ENCODE measurements at regions not wholly inside any gene's neighbourhood (a gene's known extent, or its start where the extent isn't known, plus 50 kb on each side); places are given as distances from the start of the nearest gene placed in this dataset.

GRCh38 chr20:55116598-55116997 is 641.2 kb downstream of the DOK5 start:
- intact Hi-C loops (cut with micrococcal nuclease; ENCODE audit: unreplicated experiment), result no loop called here
- no peak for DNase-seq
- no peak overlapping the region for H2AFZ ChIP-seq
- ChIA-PET CTCF (no interaction called here), POLR2A (ENCODE audit: unreplicated experiment) (no interaction called here)
- no peaks in the 10 kb centered on the region for H3F3A ChIP-seq (ENCODE audit: insufficient read depth, low read depth)
- H3K4me3 ChIP-seq, result no peak overlapping the region
- H3K27me3 ChIP-seq (ENCODE audit: insufficient read depth, low read depth), result no peaks in the 10 kb centered on the region
- H3K4me1 ChIP-seq (replicated peaks; ENCODE audit: insufficient read depth), result no peaks in the 10 kb centered on the region
- no peak overlapping the region for H3K4me2 ChIP-seq
- no peaks in the 10 kb centered on the region for H4K20me1 ChIP-seq (ENCODE audit: insufficient read depth)
- H3K79me2 ChIP-seq (ENCODE audit: low read depth), result no peaks in the 10 kb centered on the region
- H3K9me2 ChIP-seq (ENCODE audit: insufficient read depth), result no peaks in the 10 kb centered on the region
- TF ChIP-seq CTCF (conservative IDR thresholded peaks at IDR 0.05) (no peak), EZH2 (IDR thresholded peaks at IDR 0.05; ENCODE audit: low read depth) (no peak)
- no peaks in the 10 kb centered on the region for H3K9me3 ChIP-seq (ENCODE audit: insufficient read depth, low read depth)
- no peaks in the 10 kb centered on the region for H3K36me3 ChIP-seq (ENCODE audit: low read depth)
- no peak overlapping the region for H3K27ac ChIP-seq
- no TSS peak for BruUV-seq (replicated peaks)

DNA sequence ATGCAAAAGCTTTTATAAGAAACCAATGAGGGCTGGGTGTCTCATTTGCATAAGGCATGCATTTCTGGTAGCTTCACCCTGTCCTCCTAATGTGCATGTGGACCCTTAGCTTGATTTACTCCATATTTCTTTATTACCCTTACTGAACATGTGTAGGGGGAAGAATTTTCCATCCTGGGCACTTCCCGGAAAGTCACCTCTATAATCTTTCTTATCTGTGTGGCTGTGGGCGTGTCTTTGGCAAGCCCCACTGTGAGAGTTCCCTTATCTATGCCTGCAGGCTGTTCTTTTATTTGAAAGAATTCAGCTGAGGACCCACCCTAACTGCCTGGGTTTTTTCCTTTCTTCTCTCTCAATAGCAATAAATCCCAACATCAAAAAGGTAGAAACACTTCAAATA is 627.8 kb downstream of the DOK5 start:
- Histone ChIP-seq H3K9me3 (ENCODE audit: insufficient read depth, low read depth) (no peaks in the 10 kb centered on the region), H3K79me2 (ENCODE audit: low read depth) (no peaks in the 10 kb centered on the region), H3K4me1 (replicated peaks; ENCODE audit: insufficient read depth) (no peaks in the 10 kb centered on the region), H3K4me3 (no peak overlapping the region), H3K27me3 (ENCODE audit: insufficient read depth, low read depth) (peaks cover 4% of the 10 kb centered on the region; the same call in 1 of the 2 replicates), H4K20me1 (ENCODE audit: insufficient read depth) (no peaks in the 10 kb centered on the region; the same call in 1 of the 2 replicates), H2AFZ (no peak overlapping the region), H3K27ac (no peak overlapping the region), H3K4me2 (no peak overlapping the region), H3K9me2 (ENCODE audit: insufficient read depth) (no peaks in the 10 kb centered on the region), H3K36me3 (ENCODE audit: low read depth) (no peaks in the 10 kb centered on the region), H3F3A (ENCODE audit: insufficient read depth, low read depth) (no peaks in the 10 kb centered on the region)
- CTCF ChIA-PET, result no interaction called here
- no TSS peak for BruUV-seq (replicated peaks)
- POLR2A ChIA-PET (ENCODE audit: unreplicated experiment), result no interaction called here
- DNase-seq, result no peak
- TF ChIP-seq EZH2 (IDR thresholded peaks at IDR 0.05; ENCODE audit: low read depth) (no peak), CTCF (conservative IDR thresholded peaks at IDR 0.05) (no peak)
- intact Hi-C loops (cut with micrococcal nuclease; ENCODE audit: unreplicated experiment), result no loop called here

DNA sequence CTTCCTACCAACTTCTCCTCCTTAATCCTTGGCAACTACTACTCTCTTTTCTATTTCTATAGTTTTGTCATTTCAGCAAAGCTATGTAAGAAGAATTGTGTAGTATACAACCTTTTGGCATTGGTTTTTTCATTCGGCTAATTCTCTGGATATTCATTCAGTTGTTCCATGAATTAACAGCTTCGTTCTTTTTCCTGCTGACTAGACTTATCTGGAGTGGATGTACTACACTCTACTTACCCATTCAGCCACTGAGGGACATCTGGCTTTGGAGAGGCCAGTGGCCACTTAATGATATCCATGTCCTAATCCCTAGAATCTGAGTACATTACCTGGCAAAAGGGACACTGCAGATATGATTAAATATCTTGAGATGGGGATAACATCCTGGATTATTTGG is 623.9 kb downstream of the DOK5 start:
- H2AFZ ChIP-seq, result no peak overlapping the region
- no peak for DNase-seq
- H3K27me3 ChIP-seq (ENCODE audit: insufficient read depth, low read depth), result peaks cover 8% of the 10 kb centered on the region; the same call in 1 of the 2 replicates
- H3K79me2 ChIP-seq (ENCODE audit: low read depth), result no peaks in the 10 kb centered on the region
- H3K9me2 ChIP-seq (ENCODE audit: insufficient read depth), result no peaks in the 10 kb centered on the region
- no peaks in the 10 kb centered on the region; the same call in 1 of the 2 replicates for H4K20me1 ChIP-seq (ENCODE audit: insufficient read depth)
- H3K27ac ChIP-seq, result no peak overlapping the region
- H3K4me1 ChIP-seq (replicated peaks; ENCODE audit: insufficient read depth), result no peaks in the 10 kb centered on the region
- no TSS peak for BruUV-seq (replicated peaks)
- no peak for TF ChIP-seq EZH2 (IDR thresholded peaks at IDR 0.05; ENCODE audit: low read depth)
- TF ChIP-seq CTCF (conservative IDR thresholded peaks at IDR 0.05), result no peak
- no peaks in the 10 kb centered on the region for H3K9me3 ChIP-seq (ENCODE audit: insufficient read depth, low read depth)
- H3K36me3 ChIP-seq (ENCODE audit: low read depth), result no peaks in the 10 kb centered on the region
- POLR2A ChIA-PET (ENCODE audit: unreplicated experiment), result no interaction called here
- H3K4me3 ChIP-seq, result no peak overlapping the region
- H3K4me2 ChIP-seq, result no peak overlapping the region
- intact Hi-C loops (cut with micrococcal nuclease; ENCODE audit: unreplicated experiment), result loop anchor here (10.0 kb wide), 1 partner anchor 96 kb away; no protein-coding TSS in a partner anchor
- CTCF ChIA-PET, result no interaction called here
- no peaks in the 10 kb centered on the region for H3F3A ChIP-seq (ENCODE audit: insufficient read depth, low read depth)

Measured in PC-9 (cell line).